HL-60 (cell line): ENCODE measurements at regions not wholly inside any gene's neighbourhood (a gene's known extent, or its start where the extent isn't known, plus 50 kb on each side); places are given as distances from the start of the nearest gene placed in this dataset.

Source experiments
- CTCF ChIP-seq: IDR thresholded peaks from one replicate; pipeline ENCODE4 v1.5.1; 2011; ENCODE audit warnings: low read length, control low read depth, inconsistent platforms; ENCODE audit not compliant: insufficient read depth
- GABPA ChIP-seq: IDR thresholded peaks from 2 replicates; pipeline ENCODE4 v1.6.1; 2012; ENCODE audit warnings: low read depth
- POLR2AphosphoS5 ChIP-seq: IDR thresholded peaks from 2 replicates; pipeline ENCODE4 v1.6.1; 2012; ENCODE audit warnings: low read depth
- REST ChIP-seq: IDR thresholded peaks from 2 replicates; pipeline ENCODE4 v1.6.1; 2012; ENCODE audit warnings: low read depth; ENCODE audit not compliant: insufficient replicate concordance

- TF ChIP-seq CTCF, result no peak
- no peak for TF ChIP-seq GABPA
- TF ChIP-seq REST, result no peak
- TF ChIP-seq POLR2AphosphoS5, result no peak
Measured at GRCh38 chr7:1360521-1360971, 98.7 kb downstream of the MICALL2 start.
